ENCODE measurements at regions not wholly inside any gene's neighbourhood (a gene's known extent, or its start where the extent isn't known, plus 50 kb on each side); places are given as distances from the start of the nearest gene placed in this dataset.
A peak's percentile ranks its signal among the peaks of the same experiment; 100 is the strongest.

DNA sequence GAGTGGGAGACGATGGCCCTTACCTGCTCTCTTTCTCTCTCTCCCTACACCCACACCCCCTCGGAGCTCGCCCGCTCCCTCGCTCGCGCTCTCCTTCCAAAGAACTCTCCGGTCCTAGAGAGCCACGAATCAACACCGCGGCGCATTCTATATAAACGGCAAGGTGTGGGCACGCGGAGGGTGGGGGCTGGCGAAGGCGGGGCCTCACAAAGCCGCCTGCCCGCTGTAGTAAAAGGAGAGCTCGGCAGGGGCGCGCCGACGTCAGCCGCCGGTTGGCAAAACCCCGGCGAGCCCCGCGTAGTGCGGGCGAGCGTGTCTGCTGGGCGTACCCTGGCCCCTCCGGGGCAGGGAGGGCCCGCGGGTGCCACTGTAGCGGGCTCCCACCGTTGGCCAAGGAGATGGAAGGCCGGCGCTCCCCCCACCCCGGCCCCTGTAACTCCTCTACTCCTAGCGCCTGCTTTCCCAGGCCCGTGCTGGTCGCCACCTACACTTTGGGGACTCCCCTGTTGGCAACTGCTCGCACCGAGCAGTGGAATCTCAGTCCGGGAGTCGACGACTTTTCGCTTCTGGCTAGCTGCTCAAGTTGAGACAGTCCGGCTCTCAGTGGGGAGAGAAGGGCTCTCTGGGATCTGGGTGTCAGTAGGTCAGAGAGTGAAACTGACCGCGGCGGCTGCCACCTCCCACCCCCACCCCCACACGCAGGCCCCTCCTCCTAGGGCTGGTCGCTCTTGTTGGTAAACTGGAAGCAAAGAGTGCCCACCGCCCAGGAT lies 325.5 kb upstream of the F9 start:
- peak in 1 of 2 experiments; percentile 14 for DNase-seq
- Histone ChIP-seq H3F3A (ENCODE audit: insufficient read depth, low read depth) (peaks cover 7% of the 10 kb centered on the region; the same call in 1 of the 2 replicates), H4K20me1 (ENCODE audit: insufficient read depth) (no peaks in the 10 kb centered on the region), H2AFZ (peak overlapping the region; percentile 72; the same call in 1 of the 2 replicates), H3K36me3 (ENCODE audit: low read depth) (no peaks in the 10 kb centered on the region), H3K9me2 (ENCODE audit: insufficient read depth) (no peaks in the 10 kb centered on the region), H3K27me3 (ENCODE audit: insufficient read depth, low read depth) (peaks cover 14% of the 10 kb centered on the region; the same call in 1 of the 2 replicates), H3K9me3 (ENCODE audit: insufficient read depth, low read depth) (no peaks in the 10 kb centered on the region), H3K4me2 (peak overlapping the region; percentile 51), H3K4me3 (peak overlapping the region; percentile 56; the same call in 1 of the 2 replicates), H3K4me1 (replicated peaks; ENCODE audit: insufficient read depth) (peaks cover 24% of the 10 kb centered on the region), H3K79me2 (ENCODE audit: low read depth) (no peaks in the 10 kb centered on the region), H3K27ac (0 out of 2 replicates have a peak overlapping the region, but pooled peaks have one; percentile 41)
- no peak for TF ChIP-seq EZH2 (IDR thresholded peaks at IDR 0.05; ENCODE audit: low read depth)
- no peak for TF ChIP-seq CTCF (conservative IDR thresholded peaks at IDR 0.05)
- CTCF ChIA-PET, result no interaction called here
- intact Hi-C loops (cut with micrococcal nuclease; ENCODE audit: unreplicated experiment), result no loop called here
- no TSS peak for BruUV-seq (replicated peaks)
- POLR2A ChIA-PET (ENCODE audit: unreplicated experiment), result no interaction called here

DNA sequence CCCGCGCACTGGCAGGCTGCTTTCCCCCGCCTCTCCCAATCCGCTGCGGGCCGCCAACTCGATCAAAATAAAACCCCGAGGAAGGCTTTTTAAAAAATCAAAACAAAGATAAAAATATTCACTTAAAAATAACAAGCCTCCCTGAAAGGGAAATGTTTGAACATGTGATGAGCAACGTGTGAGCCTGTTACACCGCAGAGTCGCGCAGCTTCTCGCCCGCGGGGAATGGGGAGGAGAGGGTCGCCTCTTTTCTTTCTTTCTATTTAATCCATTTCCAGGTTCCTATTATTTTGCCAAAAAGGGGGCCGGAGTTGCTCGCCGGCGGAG lies 326.0 kb upstream of the F9 start:
- intact Hi-C loops (cut with micrococcal nuclease; ENCODE audit: unreplicated experiment), result no loop called here
- no peaks in the 10 kb centered on the region for H3K79me2 ChIP-seq (ENCODE audit: low read depth)
- H3K9me3 ChIP-seq (ENCODE audit: insufficient read depth, low read depth), result no peaks in the 10 kb centered on the region
- peaks cover 10% of the 10 kb centered on the region; the same call in 1 of the 2 replicates for H3K27me3 ChIP-seq (ENCODE audit: insufficient read depth, low read depth)
- H3K27ac ChIP-seq, result no peak overlapping the region
- H3K4me2 ChIP-seq, result peak overlapping the region; percentile 51
- H2AFZ ChIP-seq, result peak overlapping the region; percentile 72; the same call in 1 of the 2 replicates
- H3K4me1 ChIP-seq (replicated peaks; ENCODE audit: insufficient read depth), result peaks cover 28% of the 10 kb centered on the region
- TF ChIP-seq CTCF (conservative IDR thresholded peaks at IDR 0.05) (no peak), EZH2 (IDR thresholded peaks at IDR 0.05; ENCODE audit: low read depth) (no peak)
- no peaks in the 10 kb centered on the region for H3K36me3 ChIP-seq (ENCODE audit: low read depth)
- H3K4me3 ChIP-seq, result peak overlapping the region; percentile 56; the same call in 1 of the 2 replicates
- POLR2A ChIA-PET (ENCODE audit: unreplicated experiment), result no interaction called here
- H3K9me2 ChIP-seq (ENCODE audit: insufficient read depth), result no peaks in the 10 kb centered on the region
- H3F3A ChIP-seq (ENCODE audit: insufficient read depth, low read depth), result peaks cover 7% of the 10 kb centered on the region; the same call in 1 of the 2 replicates
- BruUV-seq (replicated peaks), result no TSS peak
- DNase-seq, result no peak
- no peaks in the 10 kb centered on the region for H4K20me1 ChIP-seq (ENCODE audit: insufficient read depth)
- CTCF ChIA-PET, result no interaction called here

DNA sequence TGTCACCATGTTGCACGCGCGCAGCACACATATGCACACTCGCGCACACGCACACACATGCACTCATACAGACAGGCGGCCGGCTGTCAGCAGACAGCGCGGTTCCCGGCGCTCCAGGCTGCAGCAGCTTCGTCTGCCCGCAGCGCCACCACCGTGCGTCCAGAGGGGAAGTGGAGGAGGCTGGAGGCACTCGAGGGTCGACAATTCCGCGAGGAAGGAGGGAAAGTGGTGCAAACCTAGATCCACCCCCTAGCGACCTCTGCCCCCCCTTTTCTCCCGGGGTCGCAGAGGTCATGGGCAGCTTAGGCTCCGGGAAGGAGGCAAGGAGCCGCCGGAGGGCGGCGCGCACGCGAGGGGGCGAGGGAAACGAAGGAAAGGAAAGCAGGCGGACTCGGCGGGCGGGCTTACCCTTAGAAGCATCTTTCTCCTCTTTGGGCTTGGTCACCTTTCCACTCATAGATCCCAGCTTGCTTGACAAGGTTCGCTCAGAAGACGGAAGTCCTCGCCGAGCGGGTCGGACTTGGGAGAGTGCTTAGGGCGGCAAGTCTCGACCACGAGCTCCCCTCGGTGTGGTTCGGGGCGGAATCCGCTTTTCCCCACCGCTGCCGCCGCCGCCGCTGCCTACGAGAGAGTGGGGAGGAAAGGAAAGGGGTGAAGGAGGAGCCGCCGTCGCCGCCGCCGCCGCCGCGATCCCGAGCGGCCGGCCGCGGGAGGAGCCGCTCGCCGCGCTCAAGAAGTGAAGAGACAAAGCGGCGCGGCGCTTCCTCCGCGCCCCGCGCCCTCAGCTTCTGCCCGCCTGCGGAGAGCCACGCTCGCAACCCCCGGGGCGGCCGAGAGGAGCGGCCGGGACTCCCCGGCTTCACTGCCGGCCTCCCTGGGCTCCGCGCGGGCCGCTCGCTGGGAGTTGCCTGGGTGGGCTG lies 326.6 kb upstream of the F9 start:
- no peak for DNase-seq
- Histone ChIP-seq H3K4me1 (replicated peaks; ENCODE audit: insufficient read depth) (peaks cover 28% of the 10 kb centered on the region), H3K27me3 (ENCODE audit: insufficient read depth, low read depth) (0 out of 2 replicates have a peak, but pooled peaks cover 4% of the 10 kb centered on the region), H2AFZ (peak overlapping the region; percentile 72; the same call in 1 of the 2 replicates), H3K4me2 (peak overlapping the region; percentile 51), H3K4me3 (peak overlapping the region; percentile 56; the same call in 1 of the 2 replicates), H3K36me3 (ENCODE audit: low read depth) (no peaks in the 10 kb centered on the region), H4K20me1 (ENCODE audit: insufficient read depth) (no peaks in the 10 kb centered on the region), H3K9me3 (ENCODE audit: insufficient read depth, low read depth) (no peaks in the 10 kb centered on the region), H3K79me2 (ENCODE audit: low read depth) (no peaks in the 10 kb centered on the region), H3F3A (ENCODE audit: insufficient read depth, low read depth) (peaks cover 7% of the 10 kb centered on the region; the same call in 1 of the 2 replicates), H3K27ac (no peak overlapping the region), H3K9me2 (ENCODE audit: insufficient read depth) (no peaks in the 10 kb centered on the region)
- intact Hi-C loops (cut with micrococcal nuclease; ENCODE audit: unreplicated experiment), result no loop called here
- CTCF ChIA-PET, result no interaction called here
- no peak for TF ChIP-seq EZH2 (IDR thresholded peaks at IDR 0.05; ENCODE audit: low read depth)
- no peak for TF ChIP-seq CTCF (conservative IDR thresholded peaks at IDR 0.05)
- POLR2A ChIA-PET (ENCODE audit: unreplicated experiment), result no interaction called here
- no TSS peak for BruUV-seq (replicated peaks)
